Breast epithelium (tissue), 3 donors: ENCODE measurements at regions not wholly inside any gene's neighbourhood (a gene's known extent, or its start where the extent isn't known, plus 50 kb on each side); places are given as distances from the start of the nearest gene placed in this dataset.

Source experiments
- CTCF ChIP-seq, 3 donors: fragments of 450-650 bp; IDR thresholded peaks; one replicate each; pipeline ENCODE4 v1.5.1; 2016 to 2017; ENCODE audit warnings: antibody characterized with exemption in 3 of 3, mild to moderate bottlenecking in 3 of 3, moderate library complexity in 3 of 3
- POLR2A ChIP-seq: fragments of 450-650 bp; IDR thresholded peaks from one replicate; pipeline ENCODE4 v1.6.1; 2016; ENCODE audit warnings: antibody characterized with exemption, mild to moderate bottlenecking, moderate library complexity
- POLR2AphosphoS5 ChIP-seq, 3 donors: sonication (generic); formaldehyde crosslinking; IDR thresholded peaks; one replicate each; pipeline ENCODE4 v1.6.1; 2017; ENCODE audit warnings: antibody characterized with exemption in 3 of 3

GRCh38 chr1:48107516-48107915 lies 110.3 kb upstream of the TRABD2B start:
- TF ChIP-seq POLR2A (no peak), CTCF (IDR thresholded peaks at IDR 0.05) (no peak), POLR2AphosphoS5 (IDR thresholded peaks at IDR 0.05) (no peak)
